Limb (tissue), 2 donors: ENCODE measurements at regions not wholly inside any gene's neighbourhood (a gene's known extent, or its start where the extent isn't known, plus 50 kb on each side); places are given as distances from the start of the nearest gene placed in this dataset.
"Not testable (repeated sequence)": the region's sequence is repeated elsewhere in the genome, so short reads cannot be mapped to it uniquely, and the experiment has no call there.

Experiments
- DNase-seq, 2 donors: peaks; one replicate each; pipeline ENCODE4 v3.0.0-alpha.2; 2016; ENCODE audit errors: extremely low spot score in 2 of 2

DNA sequence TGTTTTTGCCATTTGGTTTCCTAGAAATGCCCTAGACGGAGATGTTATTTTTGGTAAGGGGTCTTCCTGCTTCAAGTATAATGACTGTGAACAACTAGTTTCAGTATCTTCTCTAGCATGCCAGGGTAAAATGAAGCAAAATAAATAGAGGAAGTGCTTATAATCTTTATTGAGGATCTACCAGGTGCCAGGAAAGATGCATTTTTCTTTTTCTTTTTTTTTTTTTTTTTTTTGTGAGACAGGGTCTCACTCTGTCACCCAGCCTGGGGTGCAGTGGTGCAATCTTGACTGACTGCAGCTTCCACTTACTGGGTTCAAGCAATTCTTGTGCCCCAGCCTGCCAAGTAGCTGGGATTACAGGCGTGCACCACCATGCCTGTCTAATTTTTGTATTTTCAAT lies 146.6 kb upstream of the GRK3 start:
- not testable (repeated sequence) for DNase-seq

DNA sequence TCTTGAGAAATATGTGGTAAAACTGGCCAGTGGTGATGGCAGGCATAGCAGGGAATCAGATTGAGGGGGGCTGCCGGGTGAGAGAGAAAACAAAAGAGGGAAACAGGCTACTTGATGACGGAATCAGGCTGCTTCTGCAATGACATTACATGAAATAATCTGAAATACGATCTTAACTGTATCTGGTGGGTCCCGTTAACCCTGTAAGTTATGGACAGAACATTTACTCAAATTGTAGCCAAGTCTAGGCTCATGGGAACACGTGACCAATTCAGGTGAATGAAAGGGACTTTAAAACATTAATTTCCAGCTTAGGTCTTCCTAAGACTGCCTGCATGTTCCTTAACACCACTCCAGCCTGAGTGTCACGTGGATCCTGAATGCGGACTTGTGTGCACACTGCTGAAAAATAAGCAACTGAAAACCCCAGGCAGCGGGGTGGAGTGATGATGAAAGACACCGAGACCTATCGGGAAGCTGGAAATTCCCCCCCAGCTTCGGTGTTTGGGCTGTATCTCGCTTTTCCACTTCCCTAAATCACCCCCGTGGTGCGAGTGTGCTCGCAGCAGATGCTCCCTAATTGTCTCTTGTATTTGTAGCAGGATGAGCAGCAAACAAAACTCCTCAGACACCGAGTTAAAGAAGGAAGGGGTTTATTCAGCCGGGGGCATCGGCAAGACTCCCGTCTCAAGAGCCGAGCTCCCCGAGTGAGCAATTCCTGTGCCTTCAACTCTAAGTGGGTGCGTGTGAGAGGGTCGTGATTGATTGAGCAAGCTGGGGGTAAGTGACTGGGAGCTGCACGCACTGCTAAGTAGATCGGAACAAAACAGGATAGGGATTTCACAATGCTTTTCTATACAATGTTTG lies 145.0 kb upstream of the GRK3 start:
- no peak for DNase-seq

DNA sequence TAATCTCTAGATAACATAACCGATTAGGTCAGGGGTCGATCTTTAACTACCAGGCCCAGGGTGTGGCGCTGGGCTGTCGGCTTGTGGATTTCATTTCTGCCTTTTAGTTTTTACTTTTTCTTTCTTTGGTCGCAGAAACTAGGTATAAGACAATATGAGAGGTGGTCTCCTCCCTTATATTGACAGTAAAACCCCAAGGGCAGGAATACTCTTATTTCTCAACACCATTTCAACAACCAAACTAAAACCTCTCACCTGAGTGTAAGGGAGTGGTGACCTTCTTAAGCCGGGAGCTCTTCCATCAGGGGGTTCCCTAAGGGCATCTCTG lies 144.4 kb upstream of the GRK3 start:
- not testable (repeated sequence) for DNase-seq

DNA sequence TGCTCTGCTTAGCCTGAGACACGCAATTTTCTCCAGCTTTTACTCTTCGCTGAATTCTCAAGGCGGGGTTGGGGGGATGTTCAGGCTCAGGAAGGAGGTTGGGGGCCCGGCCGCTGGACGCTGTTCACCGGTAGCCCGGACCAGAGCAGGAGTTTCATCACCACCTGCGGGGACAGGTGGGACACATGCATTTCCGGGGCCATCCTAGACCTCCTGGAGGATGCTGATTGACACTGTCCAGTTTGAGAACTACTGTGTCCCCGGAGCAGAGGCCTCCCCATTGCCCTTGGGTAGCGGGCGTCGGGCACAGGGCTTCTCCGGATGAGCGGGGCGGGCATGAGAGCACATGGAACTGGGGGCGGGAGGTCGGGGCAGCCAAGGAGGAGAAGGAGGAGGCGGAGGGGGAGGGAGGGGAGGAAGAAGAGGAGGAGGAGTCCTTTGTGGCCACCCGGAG lies 144.0 kb upstream of the GRK3 start:
- DNase-seq: no peak

DNA sequence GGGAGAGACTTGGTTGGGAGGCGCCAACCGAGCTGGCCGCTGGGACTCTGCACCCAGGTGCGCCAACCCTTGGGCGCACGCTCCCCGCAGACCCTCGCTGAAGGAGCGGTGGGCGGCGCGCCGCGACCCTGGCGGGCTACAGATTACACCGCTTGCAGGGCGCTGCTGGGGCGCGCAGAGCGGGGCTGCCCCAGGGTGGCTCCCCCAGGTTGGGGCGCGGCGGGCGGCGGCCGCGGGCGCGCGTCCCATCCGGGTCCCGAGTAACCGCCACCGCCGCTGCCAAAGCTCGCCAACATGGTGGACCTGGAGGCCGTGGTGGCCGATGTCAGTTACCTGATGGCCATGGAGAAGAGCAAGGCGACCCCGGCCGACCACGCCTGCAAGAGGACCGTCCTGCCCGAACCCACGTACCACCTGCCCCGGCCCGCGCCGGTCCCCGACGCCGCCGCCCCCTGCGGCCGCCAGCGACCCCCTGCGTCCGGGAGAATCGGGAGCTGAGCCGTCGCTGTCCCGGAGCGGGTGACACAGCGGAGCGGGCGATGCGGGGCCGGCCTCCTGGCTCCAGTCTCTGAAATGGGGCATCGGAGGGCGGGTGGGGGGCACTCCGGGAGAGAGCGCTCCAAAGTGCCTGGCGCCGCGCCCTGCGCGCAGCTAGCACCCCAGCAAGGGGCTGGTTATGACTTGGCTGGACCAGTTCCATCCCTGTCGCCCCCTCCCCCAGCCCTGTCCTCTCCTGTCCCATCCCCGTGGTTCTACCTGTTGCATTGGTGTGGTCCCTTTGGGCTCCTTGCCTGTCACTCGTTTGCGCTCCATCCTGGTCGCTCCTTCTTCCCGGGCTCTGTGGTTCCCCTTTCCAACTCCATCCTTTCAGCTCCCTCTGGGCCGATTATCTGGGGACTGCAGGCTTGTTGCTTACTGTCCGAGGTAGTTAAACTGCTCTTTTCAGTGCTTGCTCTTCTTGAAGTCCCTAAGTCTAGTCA lies 143.3 kb upstream of the GRK3 start:
- no peak for DNase-seq

DNA sequence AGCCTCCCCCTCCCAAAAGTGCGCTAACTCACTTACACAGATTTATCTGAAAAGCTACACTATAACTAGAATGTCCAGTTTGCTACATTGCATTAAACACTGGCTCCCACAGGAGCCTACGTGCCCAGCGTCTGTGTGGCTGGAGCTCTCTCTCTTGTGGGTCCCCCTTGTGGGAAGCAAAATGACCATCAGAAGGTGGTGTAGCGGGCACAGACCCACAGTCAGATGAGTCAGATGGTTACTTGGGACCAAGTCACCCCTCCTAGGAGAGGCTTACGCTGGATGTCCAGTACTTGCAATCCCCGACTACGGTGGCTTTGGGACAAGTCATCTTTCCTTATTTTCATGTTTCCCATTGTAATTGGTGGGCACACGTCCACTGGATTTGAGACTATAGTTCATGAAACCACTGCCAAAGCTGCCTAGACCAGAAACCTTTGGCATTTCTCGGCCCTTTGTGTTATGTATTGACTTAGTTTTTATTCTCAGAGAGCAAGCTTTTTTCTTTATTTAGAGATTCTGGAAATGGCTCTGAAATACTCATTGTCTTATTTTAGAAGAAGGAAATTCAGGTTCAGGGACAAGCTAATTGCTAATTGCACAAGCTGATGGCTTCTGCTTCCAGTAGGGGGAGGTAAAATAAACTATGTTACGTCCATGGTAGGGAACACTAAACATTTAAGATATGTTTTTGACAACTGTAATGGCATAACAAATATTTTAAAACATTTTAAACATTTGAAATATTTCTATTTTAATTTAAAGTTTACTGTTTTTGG lies 137.8 kb upstream of the GRK3 start:
- not testable (repeated sequence) for DNase-seq

DNA sequence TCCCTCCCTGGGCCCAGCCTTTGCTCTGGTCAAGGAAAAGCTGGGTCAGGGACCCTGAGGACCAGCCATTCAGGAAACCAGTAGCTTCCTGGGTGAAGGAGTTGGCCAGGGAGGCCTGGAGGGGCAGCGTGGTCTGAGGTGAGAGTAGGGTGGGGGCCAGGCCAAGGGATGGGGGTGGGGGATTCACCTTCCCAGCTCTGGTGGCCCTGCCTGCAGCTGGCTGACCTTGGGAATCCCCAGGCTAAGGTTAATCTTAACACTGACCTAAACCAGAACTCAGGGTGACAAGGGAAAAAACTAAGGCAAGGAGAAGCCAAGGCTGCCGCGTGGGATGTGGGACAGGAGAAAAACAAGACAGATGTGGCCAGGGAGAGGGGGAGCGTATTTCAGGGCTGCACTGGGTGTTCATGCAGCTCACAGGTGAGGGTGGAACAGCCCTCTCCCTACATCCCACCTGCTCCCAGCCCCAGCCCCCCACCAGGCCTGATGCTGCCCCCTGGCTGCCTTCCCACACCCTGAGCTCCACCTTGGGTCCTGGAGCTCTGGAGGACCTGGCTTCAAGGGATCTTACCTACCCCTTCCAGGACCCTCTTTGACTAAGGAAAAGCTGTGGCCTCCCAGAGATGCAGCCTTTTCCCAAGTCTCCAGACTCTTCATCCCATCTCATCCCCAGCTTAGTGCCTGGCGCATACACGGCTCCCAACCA lies 132.7 kb upstream of the GRK3 start:
- not testable (repeated sequence) for DNase-seq

DNA sequence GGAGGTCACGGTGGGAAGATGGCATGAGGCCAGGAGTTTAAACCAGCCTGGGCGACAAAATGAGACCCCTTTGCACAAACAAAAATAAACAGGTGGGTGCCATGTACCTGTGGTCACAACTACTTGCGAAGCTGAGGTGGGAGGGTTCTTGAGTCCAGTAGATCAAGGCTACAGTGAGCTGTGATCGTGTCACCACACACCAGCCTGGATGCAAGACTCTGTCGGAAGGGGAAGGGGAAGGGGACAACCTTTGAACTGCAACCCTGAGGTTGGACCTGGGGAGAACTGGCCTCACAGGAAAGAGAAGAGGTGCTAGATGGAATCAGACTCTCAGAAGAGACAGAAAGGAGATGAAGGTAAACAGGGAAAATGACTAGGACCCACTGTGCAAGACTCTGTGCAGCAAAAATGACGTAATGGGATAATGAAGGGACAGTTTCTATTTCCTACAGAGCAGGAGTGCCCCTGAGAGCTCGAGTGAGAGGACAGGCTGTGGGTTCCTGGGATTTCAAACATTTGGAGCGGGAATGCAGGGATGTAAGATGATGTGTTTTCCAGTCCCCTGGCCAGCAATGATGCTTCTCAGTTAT lies 131.0 kb upstream of the GRK3 start:
- DNase-seq: not testable (repeated sequence)

DNA sequence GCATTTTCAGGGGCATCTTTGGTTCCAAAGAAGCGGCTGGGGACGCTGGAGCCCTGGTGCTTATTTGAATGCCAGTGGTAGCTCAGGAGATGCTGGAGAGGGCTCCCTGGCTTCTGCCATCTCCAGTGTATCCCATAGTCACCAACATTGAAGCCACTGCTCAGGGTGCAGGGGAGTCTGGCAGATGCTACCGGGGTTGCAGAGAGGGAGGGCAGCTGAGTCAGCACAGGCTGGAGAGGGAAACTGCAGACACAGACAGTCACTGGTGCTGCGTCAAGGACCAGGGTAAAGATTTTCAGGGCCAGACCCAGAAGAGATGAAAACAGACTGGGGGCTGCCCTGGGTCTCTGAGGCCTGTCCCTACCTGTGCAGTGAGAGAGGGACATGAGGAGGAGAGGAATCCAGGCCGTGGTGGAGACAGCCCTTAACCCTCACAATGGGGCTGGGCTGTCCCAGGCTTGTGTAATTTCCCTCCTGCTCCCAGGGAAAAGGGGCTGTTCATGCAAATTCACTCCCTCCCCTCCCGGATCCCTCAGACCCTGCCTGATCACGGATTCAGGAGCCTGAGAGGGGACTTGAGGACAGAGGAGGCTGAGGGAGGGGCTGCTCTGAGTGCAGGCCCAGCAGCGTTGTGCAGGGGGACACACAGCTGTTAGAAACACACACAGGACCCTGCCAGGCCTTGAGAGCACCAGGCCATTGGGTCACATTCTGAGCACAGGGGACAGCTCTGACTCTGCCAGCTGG lies 126.9 kb upstream of the GRK3 start:
- DNase-seq: no peak

DNA sequence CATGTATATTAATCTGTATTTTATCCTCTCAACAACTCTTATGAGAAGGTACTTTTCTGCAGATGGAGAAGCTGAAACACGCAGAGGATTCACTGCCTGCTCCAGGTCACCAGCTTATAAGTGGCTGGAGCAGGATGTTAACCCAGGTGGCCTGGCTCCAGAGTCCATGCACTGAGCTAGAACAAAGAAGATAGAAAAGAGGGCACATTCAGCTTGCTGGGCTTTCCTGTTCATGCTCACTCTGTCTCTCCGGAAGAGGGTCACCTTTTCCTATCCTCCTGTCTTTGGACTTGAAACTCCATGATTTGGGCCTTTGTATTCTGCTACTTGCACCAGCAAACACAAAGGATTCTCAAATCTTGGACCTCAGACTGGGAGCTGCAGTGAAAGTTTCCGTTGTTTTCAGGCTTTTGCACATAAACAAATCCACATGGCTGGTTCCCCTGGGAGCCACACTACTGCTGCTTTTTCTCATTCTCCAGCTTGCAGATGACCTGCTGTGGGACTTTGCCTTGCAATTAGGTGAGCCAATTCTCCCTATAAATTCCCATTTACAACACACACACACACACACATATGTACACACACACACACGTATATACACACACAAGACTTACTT lies 117.3 kb upstream of the GRK3 start:
- DNase-seq: no peak

DNA sequence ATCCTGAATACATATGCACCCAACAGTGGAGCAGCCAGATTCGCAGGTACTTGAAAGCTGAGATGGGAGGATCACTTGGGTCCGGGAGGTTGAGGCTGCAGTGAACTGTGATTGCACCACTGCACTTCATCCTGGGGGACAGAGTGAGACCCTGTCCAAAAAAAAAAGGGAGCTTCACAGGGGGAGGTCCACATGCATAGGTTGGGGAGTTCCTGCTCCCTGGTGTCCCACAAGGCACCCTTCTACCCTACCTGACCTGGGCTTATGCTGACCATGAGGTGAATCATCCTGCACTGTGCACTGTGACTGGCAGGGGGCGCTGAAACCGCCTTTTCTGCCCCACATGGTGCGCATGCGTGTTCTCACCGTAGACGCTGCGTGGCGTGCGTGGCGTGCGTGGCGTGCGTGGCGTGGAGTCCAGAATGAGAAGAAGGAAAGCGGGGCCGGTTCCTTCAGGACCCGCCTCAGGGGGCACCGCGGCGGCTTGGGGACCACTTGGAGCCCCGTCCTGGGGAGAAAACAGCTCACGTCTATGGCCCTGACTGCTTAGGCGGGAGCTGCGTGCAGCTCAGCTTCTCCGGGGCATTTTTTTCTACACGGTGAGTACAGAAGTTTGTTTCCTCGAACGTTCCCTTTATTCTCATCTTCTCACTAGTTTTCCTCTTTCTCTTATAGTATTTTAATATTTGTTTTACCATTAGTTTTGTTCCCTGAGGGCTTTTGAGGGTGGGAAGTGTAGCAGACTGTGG lies 116.6 kb upstream of the GRK3 start:
- peak; percentile 85 to 92 for DNase-seq

DNA sequence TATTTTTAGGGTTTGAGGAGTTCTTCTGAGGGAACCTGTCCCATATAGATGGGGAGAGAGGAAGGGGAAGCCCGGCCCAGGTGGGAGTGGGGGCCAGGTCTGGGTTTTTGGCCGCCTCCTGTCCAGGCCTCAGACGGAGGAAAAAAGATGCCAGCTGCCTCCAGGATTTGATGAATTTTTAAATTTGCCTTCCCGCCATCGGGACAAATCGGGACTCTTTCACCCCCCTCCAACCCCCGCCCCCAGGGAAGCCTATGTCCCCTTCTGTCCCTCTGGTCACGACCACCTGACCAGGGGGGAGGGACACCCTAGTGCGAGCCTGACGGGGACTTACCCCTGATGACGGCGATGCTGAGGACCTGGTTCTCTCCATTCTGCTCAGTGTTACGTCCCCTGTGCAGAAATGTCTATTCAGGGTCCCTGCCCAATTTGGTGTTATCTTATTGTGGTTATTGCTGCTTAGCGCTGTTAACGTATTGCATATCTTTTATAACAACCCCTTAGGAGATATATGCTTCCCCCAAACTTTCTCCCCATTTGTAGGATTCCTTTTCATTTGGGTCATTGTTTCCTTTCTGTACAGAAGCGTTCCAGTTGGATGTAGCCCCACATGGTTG lies 115.9 kb upstream of the GRK3 start:
- peak in 1 of 2 donors; percentile 48 for DNase-seq

DNA sequence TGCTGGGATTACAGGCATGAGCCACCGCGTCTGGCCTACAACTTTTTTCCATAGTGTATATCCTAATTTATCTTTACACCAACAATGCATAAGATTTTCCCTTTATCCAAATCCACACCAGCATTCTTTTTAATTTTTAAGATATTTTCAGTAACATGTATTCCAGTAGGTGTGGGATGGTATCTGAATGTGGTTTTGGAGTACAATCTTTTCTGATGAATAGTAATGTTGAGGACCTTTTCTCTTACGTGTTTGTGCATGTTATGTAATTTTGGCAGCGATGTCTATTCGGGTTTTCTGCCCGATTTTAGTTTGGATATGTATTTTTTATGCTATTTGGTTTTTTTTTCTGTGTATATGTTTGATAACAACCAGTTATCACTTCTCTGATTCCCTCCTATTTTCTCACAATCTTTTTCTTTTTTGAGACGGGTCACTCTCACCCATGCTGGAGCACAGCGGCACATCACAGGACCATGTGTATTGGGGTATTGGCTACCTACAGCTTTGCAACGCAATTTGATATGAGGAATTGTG lies 114.6 kb upstream of the GRK3 start:
- no peak for DNase-seq

DNA sequence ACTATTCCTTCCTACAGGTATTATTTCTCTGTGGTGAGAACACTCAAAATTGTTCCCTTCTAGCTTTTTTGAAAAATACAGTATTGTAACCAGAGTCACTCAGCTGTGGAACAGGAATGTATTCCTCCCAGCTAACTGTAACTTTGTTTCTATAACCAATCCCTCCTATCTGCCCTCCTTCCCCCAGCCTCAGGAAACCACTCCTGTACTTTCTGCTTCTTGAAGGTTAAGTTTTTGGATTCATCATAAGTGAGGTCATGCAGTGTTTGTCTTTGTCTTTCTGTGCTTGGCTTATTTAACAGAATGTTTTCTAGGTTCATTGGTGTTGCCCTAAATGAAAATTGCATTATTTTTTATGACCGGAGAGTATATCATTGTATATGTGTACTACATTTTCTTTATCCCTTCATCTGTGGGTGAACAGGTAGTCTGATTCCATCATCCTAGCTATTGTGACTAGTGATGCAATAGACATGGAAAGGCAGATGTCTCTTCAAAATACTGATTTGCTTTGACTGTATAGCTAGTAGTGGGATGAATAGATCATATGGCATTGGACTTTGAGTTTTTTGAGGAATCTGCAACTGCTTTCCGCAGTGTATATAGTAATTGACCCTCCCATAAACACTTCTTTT lies 112.9 kb upstream of the GRK3 start:
- no peak for DNase-seq

DNA sequence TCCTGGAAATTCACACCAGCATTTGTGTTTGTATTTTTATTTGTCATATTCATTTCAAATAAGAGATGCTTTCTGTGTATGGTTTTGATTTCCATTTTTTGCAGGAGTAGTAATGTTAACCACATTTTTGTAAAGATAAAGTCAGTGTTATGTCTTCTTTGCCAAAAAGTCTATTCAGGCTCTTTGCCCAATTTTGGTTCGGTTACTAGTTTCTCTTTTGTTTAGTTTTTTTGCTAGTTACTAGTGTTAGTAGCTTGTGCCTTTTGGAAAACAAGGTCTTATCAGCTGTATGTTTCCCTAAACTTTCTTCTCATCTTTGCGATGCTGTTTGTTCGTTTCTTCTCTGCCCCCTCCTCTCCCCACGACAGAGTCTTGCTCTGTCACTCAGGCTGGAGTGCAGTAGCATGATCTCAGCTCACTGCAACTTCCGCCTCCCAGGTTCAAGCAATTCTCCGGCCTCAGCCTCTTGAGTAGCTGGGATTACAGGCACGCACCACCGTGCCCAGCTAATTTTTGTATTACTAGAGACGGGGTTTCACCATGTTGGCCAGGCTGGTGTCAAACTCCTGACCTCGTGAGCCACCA lies 112.3 kb upstream of the GRK3 start:
- peak in 1 of 2 donors; percentile 0 for DNase-seq

DNA sequence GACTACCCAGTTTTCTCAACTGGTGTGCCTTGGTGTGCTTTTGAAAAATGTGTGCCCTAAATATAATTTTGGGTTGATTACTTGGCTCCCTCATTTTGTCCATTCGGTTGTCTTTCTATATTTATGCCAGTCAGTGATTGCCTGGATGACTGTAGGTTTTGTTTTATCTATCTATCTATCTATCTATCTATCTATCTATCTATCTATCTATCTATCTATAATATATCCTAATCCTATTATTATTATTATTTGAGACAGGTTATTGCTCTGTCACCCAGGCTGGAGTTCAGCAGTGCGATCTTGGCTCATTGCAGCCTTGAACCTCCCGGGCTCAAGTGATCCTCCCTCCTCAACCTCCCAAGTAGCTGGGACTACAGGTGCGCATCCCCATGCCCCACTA lies 111.4 kb upstream of the GRK3 start:
- DNase-seq: no peak

DNA sequence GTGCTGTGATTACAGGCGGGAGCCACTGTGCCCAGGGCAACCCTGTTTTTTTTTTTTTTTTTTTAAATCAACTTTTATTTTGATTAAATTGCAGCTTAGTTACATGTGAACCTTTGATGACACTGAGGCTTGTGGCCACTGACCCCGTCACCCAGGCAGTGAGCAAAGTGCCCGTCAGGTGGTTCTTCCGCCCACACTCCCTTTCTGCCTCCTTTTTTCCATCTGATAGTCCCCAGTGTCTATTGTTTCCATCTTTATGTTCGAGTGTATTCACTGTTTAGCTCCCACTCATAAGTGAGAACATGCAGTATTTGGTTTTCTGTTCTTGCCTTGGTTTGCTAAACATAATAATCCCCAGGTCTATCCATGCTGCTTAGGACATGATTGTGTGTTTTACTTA lies 110.9 kb upstream of the GRK3 start:
- DNase-seq: peak in 1 of 2 donors; percentile 10
